Glutamatergic neuron (in vitro differentiated cells): ENCODE measurements at regions not wholly inside any gene's neighbourhood (a gene's known extent, or its start where the extent isn't known, plus 50 kb on each side); places are given as distances from the start of the nearest gene placed in this dataset.

Experiments
- DNase-seq: peaks from one replicate; pipeline ENCODE4 v3.0.0; 2022
- H3K27ac Mint-ChIP-seq: one replicate; pipeline ENCODE4 v1.8.0; 2020; ENCODE audit warnings: mild to moderate bottlenecking, mixed read lengths, inconsistent platforms; ENCODE audit not compliant: unreplicated experiment
- H3K27me3 Mint-ChIP-seq: one replicate; pipeline ENCODE4 v1.8.0; 2020; ENCODE audit warnings: mild to moderate bottlenecking, moderate library complexity, mixed read lengths, inconsistent platforms; ENCODE audit not compliant: unreplicated experiment
- H3K36me3 Mint-ChIP-seq: one replicate; pipeline ENCODE4 v1.8.0; 2020; ENCODE audit warnings: mild to moderate bottlenecking, mixed read lengths, inconsistent platforms; ENCODE audit not compliant: unreplicated experiment
- H3K4me1 Mint-ChIP-seq: one replicate; pipeline ENCODE4 v1.8.0; 2020; ENCODE audit warnings: mild to moderate bottlenecking, low read depth, mixed read lengths, inconsistent platforms; ENCODE audit not compliant: unreplicated experiment
- H3K4me3 Mint-ChIP-seq: one replicate; pipeline ENCODE4 v1.8.0; 2020; ENCODE audit warnings: mild to moderate bottlenecking, mixed read lengths, inconsistent platforms; ENCODE audit not compliant: unreplicated experiment
- H3K9me3 Mint-ChIP-seq: one replicate; pipeline ENCODE4 v1.8.0; 2020; ENCODE audit warnings: mild to moderate bottlenecking, moderate library complexity, mixed read lengths, inconsistent platforms; ENCODE audit not compliant: unreplicated experiment
- CTCF ChIP-seq: fragments of 200-600 bp; sonication (generic); IDR thresholded peaks from one replicate; pipeline ENCODE4 v1.5.0; 2021; ENCODE audit not compliant: partially characterized antibody, unreplicated experiment

- no peak overlapping the region for H3K4me3 Mint-ChIP-seq
- peak; percentile 77 for DNase-seq
- peaks cover 14% of the 10 kb centered on the region for H3K4me1 Mint-ChIP-seq
- peaks cover 5% of the 10 kb centered on the region for H3K9me3 Mint-ChIP-seq
- peaks cover 2% of the 10 kb centered on the region for H3K36me3 Mint-ChIP-seq
- H3K27ac Mint-ChIP-seq = no peak overlapping the region
- peaks cover 2% of the 10 kb centered on the region for H3K27me3 Mint-ChIP-seq
- TF ChIP-seq CTCF = no peak
These were observed 261.4 kb upstream of the ISX start for GRCh38 chr22:34804604-34805003.

- no peak for DNase-seq
- peaks cover 12% of the 10 kb centered on the region for H3K4me1 Mint-ChIP-seq
These were observed 260.2 kb upstream of the ISX start for GRCh38 chr22:34805771-34806170.

GRCh38 chr22:34808618-34809017, 257.3 kb upstream of the ISX start:
- Mint-ChIP-seq H3K27me3 (peaks cover 2% of the 10 kb centered on the region), H3K4me3 (no peak overlapping the region), H3K9me3 (peaks cover 2% of the 10 kb centered on the region), H3K4me1 (peaks cover 30% of the 10 kb centered on the region), H3K27ac (no peak overlapping the region), H3K36me3 (no peaks in the 10 kb centered on the region)
- no peak for DNase-seq
- no peak for TF ChIP-seq CTCF

More at GRCh38 chr22:34805771-34806170, 260.2 kb upstream of the ISX start:
- no peak overlapping the region for H3K4me3 Mint-ChIP-seq
- H3K27me3 Mint-ChIP-seq = peaks cover 2% of the 10 kb centered on the region
- H3K36me3 Mint-ChIP-seq = no peaks in the 10 kb centered on the region
- no peak for TF ChIP-seq CTCF
- peaks cover 2% of the 10 kb centered on the region for H3K9me3 Mint-ChIP-seq
- no peak overlapping the region for H3K27ac Mint-ChIP-seq

- H3K36me3 Mint-ChIP-seq = peaks cover 11% of the 10 kb centered on the region
- H3K4me3 Mint-ChIP-seq = peak overlapping the region; percentile 50
- H3K27ac Mint-ChIP-seq = peak overlapping the region; percentile 76
- TF ChIP-seq CTCF = no peak
- peaks cover 4% of the 10 kb centered on the region for H3K9me3 Mint-ChIP-seq
- peaks cover 1% of the 10 kb centered on the region for H3K27me3 Mint-ChIP-seq
- peaks cover 29% of the 10 kb centered on the region for H3K4me1 Mint-ChIP-seq
- no peak for DNase-seq
These were observed 253.3 kb upstream of the ISX start for GRCh38 chr22:34812631-34813030.

- no peak for TF ChIP-seq CTCF
These were observed 251.5 kb upstream of the ISX start for GRCh38 chr22:34814260-34815025.

More at GRCh38 chr22:34814260-34815025, 251.5 kb upstream of the ISX start:
- H3K4me3 Mint-ChIP-seq = no peak overlapping the region
- peaks cover 2% of the 10 kb centered on the region for H3K9me3 Mint-ChIP-seq
- peak overlapping the region; percentile 11 for H3K27ac Mint-ChIP-seq
- H3K27me3 Mint-ChIP-seq = no peaks in the 10 kb centered on the region
- peaks cover 29% of the 10 kb centered on the region for H3K4me1 Mint-ChIP-seq
- DNase-seq = no peak
- H3K36me3 Mint-ChIP-seq = peaks cover 11% of the 10 kb centered on the region
